NCI-H226 (cell line): ENCODE measurements at regions not wholly inside any gene's neighbourhood (a gene's known extent, or its start where the extent isn't known, plus 50 kb on each side); places are given as distances from the start of the nearest gene placed in this dataset.
"Not testable (repeated sequence)": the region's sequence is repeated elsewhere in the genome, so short reads cannot be mapped to it uniquely, and the experiment has no call there.

Source experiments
- DNase-seq: peaks from one replicate; pipeline ENCODE4 v3.0.0-alpha.2; 2015

GRCh38 chr16:65827231-65827630 is 539.3 kb upstream of the CDH5 start:
- DNase-seq, result no peak

- no peak for DNase-seq
Measured at GRCh38 chr16:65825191-65825856, 541.2 kb upstream of the CDH5 start.

GRCh38 chr16:65822148-65822547 is 544.3 kb upstream of the CDH5 start:
- no peak for DNase-seq

GRCh38 chr16:65819136-65819898 is 547.2 kb upstream of the CDH5 start:
- DNase-seq, result no peak

- DNase-seq, result no peak
Measured at GRCh38 chr16:65817799-65818198, 548.7 kb upstream of the CDH5 start.

- DNase-seq, result no peak
Measured at GRCh38 chr16:65817066-65817465, 549.4 kb upstream of the CDH5 start.

GRCh38 chr16:65816556-65816955 is 549.9 kb upstream of the CDH5 start:
- peak; percentile 67 for DNase-seq

- DNase-seq, result no peak
Measured at GRCh38 chr16:65815707-65816106, 550.8 kb upstream of the CDH5 start.

GRCh38 chr16:65813879-65814278 is 552.6 kb upstream of the CDH5 start:
- not testable (repeated sequence) for DNase-seq

GRCh38 chr16:65809627-65810026 is 556.9 kb upstream of the CDH5 start:
- DNase-seq, result no peak

- no peak for DNase-seq
Measured at GRCh38 chr16:65808790-65809189, 557.7 kb upstream of the CDH5 start.

- DNase-seq, result no peak
Measured at GRCh38 chr16:65807858-65808257, 558.6 kb upstream of the CDH5 start.

- DNase-seq, result not testable (repeated sequence)
Measured at GRCh38 chr16:65805704-65806103, 560.8 kb upstream of the CDH5 start.

GRCh38 chr16:65796481-65796880 is 570.0 kb upstream of the CDH5 start:
- no peak for DNase-seq

- no peak for DNase-seq
Measured at GRCh38 chr16:65794973-65795372, 571.5 kb upstream of the CDH5 start.

GRCh38 chr16:65793781-65794180 is 572.7 kb upstream of the CDH5 start:
- no peak for DNase-seq

GRCh38 chr16:65790768-65791167 is 575.7 kb upstream of the CDH5 start:
- DNase-seq, result no peak

- no peak for DNase-seq
Measured at GRCh38 chr16:65789161-65789945, 577.1 kb upstream of the CDH5 start.

GRCh38 chr16:65788434-65789140 is 577.9 kb upstream of the CDH5 start:
- no peak for DNase-seq

GRCh38 chr16:65787921-65788320 is 578.6 kb upstream of the CDH5 start:
- DNase-seq, result no peak

GRCh38 chr16:65786916-65787315 is 579.6 kb upstream of the CDH5 start:
- DNase-seq, result no peak

GRCh38 chr16:65783709-65784474 is 582.6 kb upstream of the CDH5 start:
- no peak for DNase-seq
